Panc1 (cell line): ENCODE measurements at regions not wholly inside any gene's neighbourhood (a gene's known extent, or its start where the extent isn't known, plus 50 kb on each side); places are given as distances from the start of the nearest gene placed in this dataset.

Experiments used
- ATAC-seq: fragments of 200-7000 bp; cut with Tn5 transposase; 2 replicates; pipeline ENCODE4 v1.9.1; 2020; ENCODE audit warnings: mild to moderate bottlenecking, moderate library complexity
- BruUV-seq: library from RNA; stranded (reverse); fragments of 400-500 nt; replicated peaks from 2 replicates; lab custom pipeline; 2021; lab: Mats Ljungman, UMichigan
- CTCF ChIA-PET: fragments of 300-600 bp; sonication (Branson Sonifier 250); formaldehyde crosslinking; loops from one replicate; lab custom pipeline; 2022; ENCODE audit warnings: antibody characterized with exemption; lab: Charles Lee
- POLR2A ChIA-PET: fragments of 300-600 bp; sonication (Branson Sonifier 250); formaldehyde crosslinking; loops from one replicate; lab custom pipeline; 2022; ENCODE audit warnings: antibody characterized with exemption; lab: Charles Lee
- DNase-seq: peaks from one replicate; pipeline ENCODE4 v3.0.0-alpha.2; 2010; ENCODE audit warnings: low read depth, low spot score
- H3K27ac ChIP-seq: 2 replicates; pipeline ENCODE4 v1.5.1; 2011; ENCODE audit warnings: mild to moderate bottlenecking, low read length, inconsistent platforms
- H3K27me3 ChIP-seq: fragments of 200-500 bp; sonication (Bioruptor generic); 2 replicates; pipeline ENCODE4 v1.6.0; 2014; ENCODE audit warnings: low read length, inconsistent platforms; ENCODE audit not compliant: control insufficient read depth, insufficient read depth
- H3K36me3 ChIP-seq: fragments of 200-500 bp; sonication (Bioruptor generic); 2 replicates; pipeline ENCODE4 v1.5.1; 2014; ENCODE audit warnings: inconsistent platforms, mild to moderate bottlenecking, low read length, moderate library complexity; ENCODE audit not compliant: control insufficient read depth, insufficient read depth
- H3K4me1 ChIP-seq: 2 replicates; pipeline ENCODE4 v1.5.1; 2011; ENCODE audit warnings: inconsistent platforms, mild to moderate bottlenecking, low read length, moderate library complexity; ENCODE audit not compliant: control insufficient read depth, insufficient read depth
- H3K4me3 ChIP-seq, 2 experiments: 2 replicates each; pipeline ENCODE4 v1.5.1; 2011 to 2012; ENCODE audit warnings: low read depth in 2 of 2, low read length in 2 of 2, mild to moderate bottlenecking in 2 of 2, inconsistent platforms in 1 of 2, moderate library complexity in 1 of 2
- H3K9me3 ChIP-seq: fragments of 200-500 bp; sonication (Bioruptor generic); 2 replicates; pipeline ENCODE4 v1.5.1; 2014; ENCODE audit warnings: low read depth, mild to moderate bottlenecking, inconsistent platforms, low read length, moderate library complexity; ENCODE audit not compliant: control insufficient read depth, insufficient read depth
- POLR2AphosphoS5 ChIP-seq: IDR thresholded peaks from 2 replicates; pipeline ENCODE4 v1.6.1; 2012; ENCODE audit warnings: mild to moderate bottlenecking, low read depth, low read length, moderate library complexity
- REST ChIP-seq, 2 experiments: IDR thresholded peaks; 2 replicates each; pipeline ENCODE4 v1.6.1; 2011 to 2012; ENCODE audit warnings: low read depth in 2 of 2, control low read depth in 1 of 2, low read length in 1 of 2, mild to moderate bottlenecking in 1 of 2, moderate library complexity in 1 of 2; ENCODE audit not compliant: insufficient read depth in 1 of 2
- SIN3A ChIP-seq: IDR thresholded peaks from 2 replicates; pipeline ENCODE4 v1.6.1; 2012; ENCODE audit warnings: low read depth, mild to moderate bottlenecking, low read length, moderate library complexity, borderline replicate concordance; ENCODE audit not compliant: insufficient read depth
- TCF7L2 ChIP-seq: IDR thresholded peaks from 2 replicates; pipeline ENCODE4 v1.6.1; 2011; ENCODE audit warnings: mild to moderate bottlenecking, low read depth, low read length, inconsistent platforms
- in situ Hi-C: cut with HindIII; loops from 2 replicates; pipeline ENCODE4 v1.10.0; 2016; ENCODE audit warnings: low sequenced_read_pairs, low pct_unique_long_range_greater_than_20kb
- intact Hi-C: fragments of 100-400 bp; cut with micrococcal nuclease; formaldehyde crosslinking; loops from one replicate; pipeline ENCODE4 v1.10.0; 2022; ENCODE audit not compliant: unreplicated experiment
- TF ChIP-seq, protein P1 (sequence below): fragments of 450-650 bp; IDR thresholded peaks from 2 replicates; pipeline ENCODE4 v1.5.1; 2017; ENCODE audit warnings: mild to moderate bottlenecking

DNA sequence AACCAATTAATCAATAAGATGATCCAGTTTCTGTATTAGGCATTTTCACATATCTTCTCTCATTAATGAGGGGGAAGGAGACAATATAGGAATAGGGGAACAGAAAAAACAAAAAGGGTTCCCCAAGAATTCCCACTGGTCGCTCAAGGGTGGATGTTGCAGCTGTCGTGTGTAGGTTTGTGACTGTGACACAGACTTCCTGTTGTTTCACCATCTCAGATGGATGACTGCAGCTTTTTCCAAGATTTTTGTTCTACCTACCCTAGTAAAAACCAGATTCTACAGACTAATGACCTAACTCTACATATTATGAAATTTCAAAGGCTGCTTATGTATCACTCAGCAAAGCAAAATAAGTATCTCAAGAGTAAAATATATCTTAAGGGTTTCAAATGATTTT, 73.7 kb upstream of the MB21D2 start:
- BruUV-seq = no TSS peak
- in situ Hi-C loops = no loop called here
- H3K4me1 ChIP-seq = no peaks in the 10 kb centered on the region
- H3K27me3 ChIP-seq = no peaks in the 10 kb centered on the region
- no peak overlapping the region for H3K27ac ChIP-seq
- POLR2A ChIA-PET = no interaction called here
- CTCF ChIA-PET = no interaction called here
- H3K4me3 ChIP-seq = no peak overlapping the region
- no peak for TF ChIP-seq TCF7L2
- TF ChIP-seq SIN3A = no peak
- TF ChIP-seq, protein P1, sequence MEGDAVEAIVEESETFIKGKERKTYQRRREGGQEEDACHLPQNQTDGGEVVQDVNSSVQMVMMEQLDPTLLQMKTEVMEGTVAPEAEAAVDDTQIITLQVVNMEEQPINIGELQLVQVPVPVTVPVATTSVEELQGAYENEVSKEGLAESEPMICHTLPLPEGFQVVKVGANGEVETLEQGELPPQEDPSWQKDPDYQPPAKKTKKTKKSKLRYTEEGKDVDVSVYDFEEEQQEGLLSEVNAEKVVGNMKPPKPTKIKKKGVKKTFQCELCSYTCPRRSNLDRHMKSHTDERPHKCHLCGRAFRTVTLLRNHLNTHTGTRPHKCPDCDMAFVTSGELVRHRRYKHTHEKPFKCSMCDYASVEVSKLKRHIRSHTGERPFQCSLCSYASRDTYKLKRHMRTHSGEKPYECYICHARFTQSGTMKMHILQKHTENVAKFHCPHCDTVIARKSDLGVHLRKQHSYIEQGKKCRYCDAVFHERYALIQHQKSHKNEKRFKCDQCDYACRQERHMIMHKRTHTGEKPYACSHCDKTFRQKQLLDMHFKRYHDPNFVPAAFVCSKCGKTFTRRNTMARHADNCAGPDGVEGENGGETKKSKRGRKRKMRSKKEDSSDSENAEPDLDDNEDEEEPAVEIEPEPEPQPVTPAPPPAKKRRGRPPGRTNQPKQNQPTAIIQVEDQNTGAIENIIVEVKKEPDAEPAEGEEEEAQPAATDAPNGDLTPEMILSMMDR = no peak
- TF ChIP-seq POLR2AphosphoS5 = no peak
- no peak for TF ChIP-seq REST (IDR thresholded peaks at IDR 0.05; ENCODE audit: insufficient read depth in 1 of 2, low read depth in 2 of 2, low read length in 1 of 2)
- no peak for DNase-seq
- H3K36me3 ChIP-seq = no peaks in the 10 kb centered on the region
- intact Hi-C loops = no loop called here
- ATAC-seq = no peak
- H3K9me3 ChIP-seq = no peaks in the 10 kb centered on the region

DNA sequence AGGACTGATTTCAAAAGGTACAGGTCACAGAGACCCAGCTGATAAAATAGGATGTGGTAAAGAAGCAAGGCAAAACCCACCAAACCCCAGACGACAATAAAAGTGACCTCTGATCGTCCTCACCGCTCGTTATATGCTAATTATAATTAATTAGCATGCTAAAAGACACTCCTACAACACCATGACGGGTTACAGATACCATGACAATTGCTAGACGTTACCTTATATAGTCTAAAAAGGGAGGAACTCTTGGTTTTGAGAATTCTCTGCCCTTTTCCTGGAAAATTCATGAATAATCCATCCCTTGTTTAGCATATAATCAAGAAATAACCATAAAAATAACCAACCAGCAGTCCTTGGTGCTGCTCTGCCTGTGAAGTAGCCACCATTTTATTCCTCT, 74.7 kb upstream of the MB21D2 start:
- DNase-seq (no peak), ATAC-seq (no peak)
- no TSS peak for BruUV-seq
- POLR2A ChIA-PET = interaction anchor here (0.6 kb wide), 1 partner anchor 68 kb away, joined by 3 read pairs; no protein-coding TSS in a partner anchor
- CTCF ChIA-PET = no interaction called here
- Histone ChIP-seq H3K36me3 (no peaks in the 10 kb centered on the region), H3K4me1 (no peaks in the 10 kb centered on the region), H3K9me3 (no peaks in the 10 kb centered on the region), H3K27me3 (no peaks in the 10 kb centered on the region), H3K4me3 (no peak overlapping the region), H3K27ac (no peak overlapping the region)
- intact Hi-C loops = no loop called here
- no peak for TF ChIP-seq SIN3A
- no peak for TF ChIP-seq TCF7L2
- TF ChIP-seq, protein P1 = no peak
- no peak for TF ChIP-seq REST (IDR thresholded peaks at IDR 0.05; ENCODE audit: insufficient read depth in 1 of 2, low read depth in 2 of 2, low read length in 1 of 2)
- TF ChIP-seq POLR2AphosphoS5 = no peak
- in situ Hi-C loops = no loop called here
